ENCODE measurements at regions not wholly inside any gene's neighbourhood (a gene's known extent, or its start where the extent isn't known, plus 50 kb on each side); places are given as distances from the start of the nearest gene placed in this dataset.

DNA sequence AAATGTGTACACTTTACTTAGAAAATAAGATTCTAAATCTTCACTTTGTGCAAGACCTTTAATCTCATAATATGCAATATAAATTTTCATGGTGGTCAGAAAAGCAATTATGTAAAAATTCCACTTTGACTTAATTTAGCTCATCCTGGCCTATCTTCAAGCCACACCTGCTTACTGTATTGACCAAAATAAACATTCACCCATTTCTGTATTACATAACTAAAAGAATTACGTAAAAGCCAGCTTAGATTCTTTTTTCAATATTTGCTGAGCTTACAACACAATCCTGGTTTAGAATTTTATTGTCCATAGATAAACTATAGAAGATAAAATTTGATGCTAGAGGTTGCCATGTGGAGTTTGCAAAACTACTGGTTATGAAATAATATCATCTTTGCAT, 172.9 kb upstream of the GRM3 start:
- TF ChIP-seq SMC3 (conservative IDR thresholded peaks at IDR 0.05; ENCODE audit: insufficient read depth, low read depth, low read length) (no peak), SUPT5H (IDR thresholded peaks at IDR 0.05) (no peak), POLR2A (conservative IDR thresholded peaks at IDR 0.05) (no peak), TGIF2 (CRISPR knock-in tag; IDR thresholded peaks at IDR 0.05) (no peak), SP2 (IDR thresholded peaks at IDR 0.05; ENCODE audit: extremely low read depth, low read depth, low read length, poor library complexity, severe bottlenecking) (no peak), CTCF (IDR thresholded peaks at IDR 0.05 in 2 of 3, conservative IDR thresholded peaks at IDR 0.05 in 1 of 3; ENCODE audit: insufficient read depth in 2 of 3, low read depth in 1 of 3, low read length in 3 of 3) (no peak), EHMT2 (IDR thresholded peaks at IDR 0.05) (no peak), MXI1 (IDR thresholded peaks at IDR 0.05; ENCODE audit: low read depth, low read length) (no peak)
- TF ChIP-seq, protein P1, sequence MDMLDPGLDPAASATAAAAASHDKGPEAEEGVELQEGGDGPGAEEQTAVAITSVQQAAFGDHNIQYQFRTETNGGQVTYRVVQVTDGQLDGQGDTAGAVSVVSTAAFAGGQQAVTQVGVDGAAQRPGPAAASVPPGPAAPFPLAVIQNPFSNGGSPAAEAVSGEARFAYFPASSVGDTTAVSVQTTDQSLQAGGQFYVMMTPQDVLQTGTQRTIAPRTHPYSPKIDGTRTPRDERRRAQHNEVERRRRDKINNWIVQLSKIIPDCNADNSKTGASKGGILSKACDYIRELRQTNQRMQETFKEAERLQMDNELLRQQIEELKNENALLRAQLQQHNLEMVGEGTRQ (CRISPR knock-in tag; IDR thresholded peaks at IDR 0.05): no peak
- TF ChIP-seq, protein P2, sequence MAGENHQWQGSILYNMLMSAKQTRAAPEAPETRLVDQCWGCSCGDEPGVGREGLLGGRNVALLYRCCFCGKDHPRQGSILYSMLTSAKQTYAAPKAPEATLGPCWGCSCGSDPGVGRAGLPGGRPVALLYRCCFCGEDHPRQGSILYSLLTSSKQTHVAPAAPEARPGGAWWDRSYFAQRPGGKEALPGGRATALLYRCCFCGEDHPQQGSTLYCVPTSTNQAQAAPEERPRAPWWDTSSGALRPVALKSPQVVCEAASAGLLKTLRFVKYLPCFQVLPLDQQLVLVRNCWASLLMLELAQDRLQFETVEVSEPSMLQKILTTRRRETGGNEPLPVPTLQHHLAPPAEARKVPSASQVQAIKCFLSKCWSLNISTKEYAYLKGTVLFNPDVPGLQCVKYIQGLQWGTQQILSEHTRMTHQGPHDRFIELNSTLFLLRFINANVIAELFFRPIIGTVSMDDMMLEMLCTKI (IDR thresholded peaks at IDR 0.05; ENCODE audit: partially characterized antibody): no peak
- TF ChIP-seq, protein P3, sequence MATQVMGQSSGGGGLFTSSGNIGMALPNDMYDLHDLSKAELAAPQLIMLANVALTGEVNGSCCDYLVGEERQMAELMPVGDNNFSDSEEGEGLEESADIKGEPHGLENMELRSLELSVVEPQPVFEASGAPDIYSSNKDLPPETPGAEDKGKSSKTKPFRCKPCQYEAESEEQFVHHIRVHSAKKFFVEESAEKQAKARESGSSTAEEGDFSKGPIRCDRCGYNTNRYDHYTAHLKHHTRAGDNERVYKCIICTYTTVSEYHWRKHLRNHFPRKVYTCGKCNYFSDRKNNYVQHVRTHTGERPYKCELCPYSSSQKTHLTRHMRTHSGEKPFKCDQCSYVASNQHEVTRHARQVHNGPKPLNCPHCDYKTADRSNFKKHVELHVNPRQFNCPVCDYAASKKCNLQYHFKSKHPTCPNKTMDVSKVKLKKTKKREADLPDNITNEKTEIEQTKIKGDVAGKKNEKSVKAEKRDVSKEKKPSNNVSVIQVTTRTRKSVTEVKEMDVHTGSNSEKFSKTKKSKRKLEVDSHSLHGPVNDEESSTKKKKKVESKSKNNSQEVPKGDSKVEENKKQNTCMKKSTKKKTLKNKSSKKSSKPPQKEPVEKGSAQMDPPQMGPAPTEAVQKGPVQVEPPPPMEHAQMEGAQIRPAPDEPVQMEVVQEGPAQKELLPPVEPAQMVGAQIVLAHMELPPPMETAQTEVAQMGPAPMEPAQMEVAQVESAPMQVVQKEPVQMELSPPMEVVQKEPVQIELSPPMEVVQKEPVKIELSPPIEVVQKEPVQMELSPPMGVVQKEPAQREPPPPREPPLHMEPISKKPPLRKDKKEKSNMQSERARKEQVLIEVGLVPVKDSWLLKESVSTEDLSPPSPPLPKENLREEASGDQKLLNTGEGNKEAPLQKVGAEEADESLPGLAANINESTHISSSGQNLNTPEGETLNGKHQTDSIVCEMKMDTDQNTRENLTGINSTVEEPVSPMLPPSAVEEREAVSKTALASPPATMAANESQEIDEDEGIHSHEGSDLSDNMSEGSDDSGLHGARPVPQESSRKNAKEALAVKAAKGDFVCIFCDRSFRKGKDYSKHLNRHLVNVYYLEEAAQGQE (IDR thresholded peaks at IDR 0.05; ENCODE audit: borderline replicate concordance): no peak
- TF ChIP-seq, protein P3 (CRISPR knock-in tag; IDR thresholded peaks at IDR 0.05; ENCODE audit: low read depth): no peak

All from K562 (cell line).